ENCODE measurements at regions not wholly inside any gene's neighbourhood (a gene's known extent, or its start where the extent isn't known, plus 50 kb on each side); places are given as distances from the start of the nearest gene placed in this dataset.

DNA sequence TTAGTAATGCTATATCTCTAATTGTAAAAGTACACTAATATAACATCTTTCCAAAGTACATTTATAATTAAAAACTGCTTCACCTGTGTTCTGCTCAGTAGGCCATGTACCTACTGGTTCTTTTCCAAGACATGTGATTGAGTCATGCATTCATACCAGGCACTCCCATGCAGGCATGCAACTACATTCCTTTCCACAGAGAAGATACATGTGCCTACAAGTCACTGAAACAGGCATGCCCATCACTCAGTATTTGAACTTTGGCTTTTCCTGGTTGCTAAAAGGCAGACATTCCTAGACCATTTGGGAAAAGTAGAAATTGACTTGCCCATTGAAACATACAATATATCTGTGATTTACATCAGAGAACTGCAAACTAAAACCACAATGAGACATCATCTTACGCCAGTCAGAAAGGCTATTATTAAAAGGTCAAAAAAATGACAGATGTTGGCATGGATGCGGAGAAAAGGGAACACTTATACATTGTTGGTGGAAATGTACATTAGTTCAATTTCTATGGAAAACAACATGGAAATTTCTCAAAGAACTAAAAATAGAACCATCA is 148.3 kb upstream of the MOCS2 start:
- TF ChIP-seq, protein P1, sequence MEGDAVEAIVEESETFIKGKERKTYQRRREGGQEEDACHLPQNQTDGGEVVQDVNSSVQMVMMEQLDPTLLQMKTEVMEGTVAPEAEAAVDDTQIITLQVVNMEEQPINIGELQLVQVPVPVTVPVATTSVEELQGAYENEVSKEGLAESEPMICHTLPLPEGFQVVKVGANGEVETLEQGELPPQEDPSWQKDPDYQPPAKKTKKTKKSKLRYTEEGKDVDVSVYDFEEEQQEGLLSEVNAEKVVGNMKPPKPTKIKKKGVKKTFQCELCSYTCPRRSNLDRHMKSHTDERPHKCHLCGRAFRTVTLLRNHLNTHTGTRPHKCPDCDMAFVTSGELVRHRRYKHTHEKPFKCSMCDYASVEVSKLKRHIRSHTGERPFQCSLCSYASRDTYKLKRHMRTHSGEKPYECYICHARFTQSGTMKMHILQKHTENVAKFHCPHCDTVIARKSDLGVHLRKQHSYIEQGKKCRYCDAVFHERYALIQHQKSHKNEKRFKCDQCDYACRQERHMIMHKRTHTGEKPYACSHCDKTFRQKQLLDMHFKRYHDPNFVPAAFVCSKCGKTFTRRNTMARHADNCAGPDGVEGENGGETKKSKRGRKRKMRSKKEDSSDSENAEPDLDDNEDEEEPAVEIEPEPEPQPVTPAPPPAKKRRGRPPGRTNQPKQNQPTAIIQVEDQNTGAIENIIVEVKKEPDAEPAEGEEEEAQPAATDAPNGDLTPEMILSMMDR (IDR thresholded peaks at IDR 0.05): no peak
- TF ChIP-seq POLR2A (IDR thresholded peaks at IDR 0.05): no peak
